AG08395 (cell line): ENCODE measurements at regions not wholly inside any gene's neighbourhood (a gene's known extent, or its start where the extent isn't known, plus 50 kb on each side); places are given as distances from the start of the nearest gene placed in this dataset.

ENCODE experiments used
- DNase-seq: peaks from one replicate; pipeline ENCODE4 v3.0.0; 2012; ENCODE audit warnings: mixed read lengths, low spot score

DNA sequence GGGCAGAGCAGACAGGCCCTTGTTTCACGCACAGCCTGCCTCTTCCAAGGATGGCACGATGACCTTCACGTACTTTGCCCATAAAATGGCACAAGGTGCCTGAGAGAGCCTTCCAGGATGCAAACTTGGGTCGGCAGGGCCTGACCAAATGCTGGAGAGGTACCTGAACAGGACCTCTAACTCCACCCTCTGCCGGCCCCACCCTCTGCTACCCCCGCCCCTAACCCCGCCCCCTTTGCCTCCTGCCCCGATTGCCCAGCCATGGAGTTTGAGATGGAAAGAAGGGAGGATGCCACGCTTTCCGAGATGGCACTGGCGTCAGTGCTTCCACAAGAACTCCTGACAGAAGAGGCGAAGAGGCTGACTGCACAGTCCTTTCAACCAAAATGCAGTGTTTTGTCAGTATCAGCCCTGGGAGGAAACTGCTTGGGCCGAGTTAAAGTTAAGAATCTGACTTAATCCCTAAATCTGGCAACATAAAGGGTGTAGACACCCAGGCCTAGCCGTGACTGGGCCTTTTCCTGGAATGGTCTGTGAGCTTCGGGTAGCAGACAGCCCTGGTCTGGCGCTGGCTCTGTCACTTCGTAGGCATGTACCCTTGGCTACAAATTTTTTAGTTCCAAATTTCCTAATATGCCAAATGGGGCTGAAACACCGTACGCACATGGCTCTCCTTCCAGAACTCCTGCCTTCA lies 230.3 kb upstream of the RGMA start:
- DNase-seq = no peak

DNA sequence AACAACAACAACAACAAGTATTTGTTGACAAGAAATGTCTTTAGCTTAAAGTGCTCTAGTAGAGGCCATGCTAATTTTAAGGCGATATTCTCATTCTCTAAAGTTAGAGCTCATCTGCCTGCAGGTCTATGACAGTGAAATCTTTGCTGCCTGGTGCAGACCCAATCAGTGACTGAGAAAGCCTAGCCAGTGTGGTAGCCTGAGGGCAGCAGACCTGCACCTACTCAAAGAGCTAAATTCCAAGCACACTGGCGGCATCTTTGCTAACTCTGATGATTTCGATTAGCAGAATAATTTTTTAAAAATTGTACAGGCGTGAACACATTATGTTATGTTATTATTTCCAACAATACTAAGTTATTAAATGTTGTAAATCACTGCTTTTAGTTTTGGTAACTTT lies 228.8 kb upstream of the RGMA start:
- DNase-seq = no peak

DNA sequence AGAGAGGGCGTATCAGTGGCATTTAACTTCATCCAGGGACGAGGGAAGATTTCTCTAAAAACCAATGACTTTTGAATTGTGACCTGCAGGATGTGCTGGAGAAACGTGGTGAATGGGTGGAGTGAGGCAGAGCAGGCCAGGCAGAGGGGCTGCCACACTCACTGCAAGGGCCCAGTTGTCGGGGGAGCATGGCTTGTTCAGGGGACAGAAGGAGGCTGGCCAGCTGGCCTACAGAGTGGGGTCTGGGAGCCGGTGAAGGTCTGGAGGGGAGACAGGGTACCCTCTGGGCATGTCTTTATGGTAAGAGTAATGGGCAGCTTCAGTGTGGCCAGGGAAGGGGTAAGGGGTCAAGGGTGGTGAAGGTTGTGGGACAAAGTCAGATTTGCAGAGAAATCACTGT lies 225.2 kb upstream of the RGMA start:
- DNase-seq = no peak

DNA sequence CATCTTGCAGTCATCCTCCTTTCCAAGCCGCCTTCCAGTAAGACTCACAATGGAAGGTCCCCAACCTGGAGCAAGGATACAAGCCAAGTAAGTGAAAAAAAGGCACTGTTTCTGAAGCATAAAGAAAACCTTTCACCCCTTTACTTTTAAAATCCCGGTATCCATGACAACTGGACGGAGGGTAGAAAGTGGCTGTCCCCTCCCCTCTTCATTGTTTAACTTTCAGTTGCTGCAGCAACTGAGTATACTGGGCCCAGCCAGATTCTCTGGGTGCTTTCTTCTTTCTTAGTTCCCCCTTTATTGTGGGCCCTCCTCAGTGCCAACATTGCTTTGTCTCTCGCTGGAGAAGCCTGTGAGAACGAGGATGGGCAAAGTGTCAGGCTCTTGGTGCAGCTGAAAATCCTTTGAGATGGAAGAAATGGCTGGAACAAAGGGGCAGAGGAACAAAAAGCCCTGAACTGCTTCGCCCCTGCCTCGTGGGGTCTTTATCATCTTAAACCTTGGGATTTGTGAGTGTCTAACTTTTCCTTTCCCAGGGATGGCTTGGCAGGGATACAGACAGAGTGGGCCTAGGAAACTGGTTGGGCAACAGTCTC lies 224.0 kb upstream of the RGMA start:
- DNase-seq = no peak

DNA sequence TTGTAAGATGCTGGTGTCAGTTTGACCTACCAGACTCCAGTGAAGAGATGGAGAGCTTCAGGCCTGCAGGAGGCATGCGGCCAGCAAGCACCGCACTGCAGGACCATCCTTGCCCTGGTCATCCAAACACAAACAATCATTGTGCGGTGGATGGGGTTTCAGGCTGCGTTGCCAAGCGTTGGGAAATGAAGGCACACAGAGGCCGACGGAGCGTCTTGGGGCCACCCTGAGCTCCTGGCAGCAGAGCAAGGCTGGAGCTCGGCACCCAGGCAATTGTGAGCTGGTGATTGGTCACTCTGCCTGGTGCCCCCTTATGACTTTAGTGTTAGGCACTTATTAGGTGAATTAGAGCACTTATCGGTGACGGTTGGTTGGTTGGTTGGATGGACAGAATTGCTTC lies 222.6 kb upstream of the RGMA start:
- DNase-seq = no peak

DNA sequence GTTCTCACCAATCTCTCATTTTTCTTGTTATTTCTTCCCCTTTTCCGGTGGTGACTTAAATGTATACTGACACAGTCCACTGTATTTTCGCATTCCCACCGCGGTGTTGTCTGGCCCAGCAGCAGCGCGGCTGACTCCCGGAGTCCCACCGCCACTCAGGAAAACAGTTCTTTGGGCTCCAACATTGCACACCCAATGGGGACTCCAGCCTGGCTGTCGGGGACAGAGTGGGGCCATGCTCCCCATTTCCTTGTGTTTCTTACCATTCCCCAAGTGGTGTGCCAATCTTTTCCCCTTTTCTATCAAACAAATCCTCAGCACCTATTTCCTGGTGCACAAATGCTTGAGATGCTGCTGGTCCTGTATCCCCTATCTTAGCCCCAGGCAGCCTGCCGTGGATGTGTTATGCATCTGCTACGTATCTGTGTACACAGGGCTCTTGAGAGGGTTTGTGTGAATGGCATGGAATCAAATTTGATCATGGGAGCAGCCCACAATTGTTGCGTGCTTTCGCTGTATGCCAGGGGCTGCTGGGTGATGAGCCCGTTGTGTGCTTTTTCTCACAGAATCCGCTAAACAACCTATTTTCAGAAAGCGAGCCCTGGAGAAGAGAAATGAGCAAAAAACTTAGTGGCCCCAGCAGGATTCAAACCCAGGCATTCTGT lies 219.1 kb upstream of the RGMA start:
- DNase-seq = no peak

DNA sequence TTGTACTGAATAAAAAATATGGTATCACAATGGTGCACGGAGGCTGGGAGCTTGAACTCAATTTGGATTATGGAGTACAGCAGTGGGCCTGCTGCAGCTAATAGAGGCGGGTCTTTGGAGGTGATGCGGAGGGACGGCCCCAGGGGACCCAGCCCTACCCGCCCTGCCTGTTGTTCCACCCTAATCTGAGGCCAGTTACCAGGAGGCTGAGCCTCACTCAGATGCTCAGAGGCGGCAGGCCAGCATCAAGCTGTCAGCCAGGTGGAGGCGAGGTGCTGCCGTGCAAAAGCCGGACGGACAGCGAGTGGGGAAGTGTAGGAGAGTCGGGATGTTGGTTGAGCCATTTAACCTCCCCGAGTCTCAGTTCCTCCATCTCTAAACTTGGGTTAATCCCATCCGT lies 218.5 kb upstream of the RGMA start:
- no peak for DNase-seq

DNA sequence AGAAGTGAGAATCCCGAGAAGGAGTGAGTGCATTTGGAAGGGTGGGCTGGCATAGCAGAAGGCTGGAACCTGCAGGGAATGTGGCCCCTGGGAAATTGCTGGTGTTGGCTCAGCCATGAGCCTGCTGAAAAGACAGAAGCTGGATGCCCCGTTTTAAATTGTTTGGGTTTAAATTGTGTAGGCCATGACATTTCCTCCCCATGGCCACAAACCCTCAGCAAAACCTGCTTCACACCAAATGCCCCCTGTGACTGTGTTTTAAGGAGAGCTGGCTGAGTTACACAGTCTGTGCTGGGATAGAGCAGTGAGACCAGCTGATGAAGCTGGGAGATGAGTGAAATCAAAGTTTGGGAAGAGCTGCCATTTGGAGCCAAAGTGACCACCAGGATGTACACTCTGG lies 216.3 kb upstream of the RGMA start:
- no peak for DNase-seq

DNA sequence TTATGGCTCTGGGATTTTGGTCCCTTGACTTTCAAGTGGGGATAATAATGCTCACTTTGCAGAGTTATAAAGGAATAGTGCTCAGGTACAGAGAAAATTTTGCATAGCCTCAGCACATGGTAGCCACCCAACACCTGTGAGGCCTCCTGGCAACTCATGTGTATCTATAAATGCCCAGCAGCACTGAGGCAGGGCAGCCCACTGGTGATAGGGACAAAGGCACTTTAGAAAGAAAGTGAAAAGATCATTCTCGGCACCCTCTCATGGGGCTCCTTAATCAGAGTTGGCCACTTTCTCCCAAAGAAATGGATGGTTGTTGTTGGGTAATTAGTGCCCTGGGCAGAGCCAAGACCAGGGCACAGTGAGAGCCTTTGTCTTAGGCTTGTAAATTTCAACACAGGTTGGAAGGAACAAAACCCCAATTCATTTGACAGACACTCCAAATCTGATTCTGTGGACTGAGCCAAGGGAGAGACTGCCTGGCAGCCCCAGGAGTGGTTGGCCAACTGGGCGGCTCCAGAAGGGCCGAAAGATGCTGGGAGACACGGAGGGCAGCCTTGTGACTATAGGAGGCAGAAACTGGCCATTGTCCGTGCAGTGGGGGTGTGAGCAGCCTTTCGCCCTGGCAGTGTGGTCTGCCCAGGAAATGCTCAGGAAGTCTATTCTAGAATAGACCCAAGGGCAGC lies 213.2 kb upstream of the RGMA start:
- no peak for DNase-seq

DNA sequence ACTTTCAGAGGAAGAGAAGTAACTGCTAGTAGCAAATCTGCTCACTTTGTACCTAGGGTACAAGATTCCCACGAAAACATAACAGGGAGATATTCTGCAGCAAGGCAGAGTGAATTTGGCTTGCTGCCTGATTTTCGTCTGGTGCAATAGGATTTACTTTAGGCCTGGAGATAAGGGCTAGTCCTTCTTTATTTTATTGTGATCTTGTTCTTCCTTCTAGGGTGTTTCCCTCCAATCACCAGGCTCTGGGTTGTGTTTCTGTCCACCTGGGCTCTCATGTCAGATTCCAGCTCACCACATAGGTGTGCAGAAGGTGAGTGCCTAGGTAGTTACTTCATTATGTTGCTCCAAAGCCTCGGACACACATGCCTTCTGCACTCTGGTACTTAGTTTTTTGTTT lies 211.8 kb upstream of the RGMA start:
- DNase-seq = no peak

DNA sequence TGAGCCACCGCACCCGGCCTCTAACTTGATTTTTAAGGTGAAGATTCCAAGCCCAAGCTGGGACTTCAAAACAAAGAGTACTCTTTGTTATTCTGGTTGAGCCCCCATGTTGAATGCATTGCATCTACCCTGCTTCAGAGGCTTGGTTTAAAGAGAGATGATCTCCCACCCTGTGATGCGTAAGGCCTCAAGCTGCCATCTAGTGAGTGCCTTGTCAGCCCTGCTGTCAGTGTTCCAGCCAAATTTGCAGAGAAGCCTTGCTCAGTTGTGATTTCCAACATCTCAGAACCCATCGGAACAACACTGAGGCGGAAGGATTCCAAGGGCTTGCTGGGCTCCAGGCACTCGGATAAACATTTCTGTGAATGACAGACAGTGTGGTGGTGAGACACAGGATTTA lies 210.7 kb upstream of the RGMA start:
- DNase-seq = no peak

DNA sequence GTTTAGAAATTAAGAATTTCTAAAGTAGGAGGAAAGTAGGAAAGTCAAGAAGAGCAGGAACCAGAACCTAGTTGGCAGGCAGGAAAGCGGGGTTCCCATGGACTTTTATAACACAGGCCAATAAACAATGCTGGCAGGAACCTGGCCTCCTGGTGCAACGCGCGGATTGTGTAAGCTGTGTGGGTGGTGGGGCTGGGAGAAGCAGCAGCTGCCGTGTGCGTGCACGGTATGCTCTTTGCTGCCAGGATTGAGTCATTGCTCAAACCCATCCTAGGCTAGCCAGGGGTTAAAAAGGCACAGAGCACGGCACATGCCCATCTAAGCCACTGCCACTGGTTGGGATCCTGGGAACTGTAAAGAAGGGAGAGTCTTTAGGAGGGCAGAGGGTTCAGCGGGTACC lies 209.9 kb upstream of the RGMA start:
- no peak for DNase-seq

DNA sequence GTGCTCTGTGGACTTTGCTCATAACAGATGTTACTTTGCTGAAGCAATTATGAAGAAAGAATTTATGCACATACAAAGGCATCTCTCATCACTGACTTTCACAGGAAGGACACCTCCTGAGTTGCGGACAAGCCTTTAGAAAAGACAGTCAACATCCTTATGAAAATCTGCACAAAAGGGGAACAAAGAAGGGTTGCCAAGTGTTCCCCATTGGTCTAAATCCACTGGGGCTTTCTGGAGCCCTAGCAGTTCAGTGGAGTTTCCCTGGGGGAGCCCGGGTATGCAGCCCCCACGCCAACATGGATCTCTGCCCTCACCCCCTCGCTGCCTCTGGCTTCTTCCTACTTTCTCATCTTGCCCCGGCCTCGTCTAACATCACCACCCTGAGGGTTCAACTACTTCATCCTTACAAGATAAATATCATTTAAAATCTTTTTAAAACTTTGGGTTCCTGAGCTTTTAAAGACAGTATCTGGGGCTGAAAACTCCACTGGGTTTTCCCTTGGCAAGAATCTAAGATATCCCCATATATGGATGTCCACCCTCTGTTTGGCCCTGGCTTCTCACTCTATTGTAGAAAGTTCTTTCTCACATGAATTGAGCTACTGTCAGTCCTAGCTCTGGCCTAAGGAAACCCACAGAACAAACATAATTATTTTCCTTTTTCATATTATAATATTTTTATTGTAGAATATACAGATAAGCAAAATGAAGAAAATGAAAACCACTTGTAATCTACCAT lies 207.9 kb upstream of the RGMA start:
- DNase-seq = no peak

DNA sequence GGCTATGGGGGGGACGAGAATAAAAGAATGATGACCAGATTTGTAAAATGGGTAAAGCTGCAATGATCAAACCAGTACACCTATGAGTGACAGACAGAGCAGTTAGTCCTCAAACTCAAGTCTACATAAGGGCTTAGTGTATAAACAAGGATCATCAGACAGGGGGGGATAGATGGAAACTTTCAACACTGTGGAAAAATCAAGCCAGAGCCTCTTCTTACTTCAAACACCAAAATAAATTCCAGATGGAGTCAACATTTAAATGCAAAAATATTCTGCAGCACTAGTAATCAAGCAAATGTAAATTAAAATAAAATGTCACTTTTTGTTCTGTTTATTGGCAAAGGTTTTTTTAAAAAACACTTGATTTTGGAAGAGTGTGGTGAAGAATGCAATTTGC lies 205.9 kb upstream of the RGMA start:
- no peak for DNase-seq

DNA sequence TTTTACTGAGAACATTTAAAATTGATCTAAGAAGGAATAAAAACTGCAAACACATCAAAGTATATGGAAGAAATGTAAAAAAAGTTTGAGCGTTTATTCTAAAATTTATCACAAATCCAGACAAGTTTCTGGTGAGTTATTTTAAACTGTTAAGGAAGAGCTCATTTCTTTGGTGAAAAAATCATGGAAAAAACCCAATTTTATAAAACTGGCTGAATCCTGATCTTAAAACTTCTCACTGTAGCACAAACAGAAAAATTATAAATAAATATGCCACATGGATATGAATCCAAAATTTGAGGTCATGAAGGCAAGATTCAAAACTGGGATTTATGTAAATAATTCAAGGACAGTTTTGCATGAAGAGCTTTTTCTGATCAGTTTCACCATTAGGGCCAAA lies 205.1 kb upstream of the RGMA start:
- no peak for DNase-seq

DNA sequence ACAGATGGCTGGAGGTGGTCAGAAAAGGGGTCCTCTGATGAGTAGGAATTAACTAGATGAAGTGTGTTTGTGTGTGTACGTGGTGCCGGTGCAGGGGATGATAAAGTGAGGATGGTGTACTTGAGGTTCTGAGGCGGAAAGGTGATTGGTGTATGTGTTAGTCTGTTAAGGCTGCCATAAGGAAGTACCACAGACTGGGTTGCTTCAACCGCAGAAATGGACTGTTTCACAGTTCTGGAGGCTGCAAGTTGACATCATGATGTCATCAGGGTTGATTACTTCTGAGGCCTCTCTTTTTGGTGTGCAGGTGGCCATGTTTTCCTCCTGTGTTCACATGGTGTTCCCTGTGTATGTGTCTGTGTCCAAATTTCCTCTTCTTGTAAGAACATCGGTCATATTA lies 202.4 kb upstream of the RGMA start:
- DNase-seq = no peak

DNA sequence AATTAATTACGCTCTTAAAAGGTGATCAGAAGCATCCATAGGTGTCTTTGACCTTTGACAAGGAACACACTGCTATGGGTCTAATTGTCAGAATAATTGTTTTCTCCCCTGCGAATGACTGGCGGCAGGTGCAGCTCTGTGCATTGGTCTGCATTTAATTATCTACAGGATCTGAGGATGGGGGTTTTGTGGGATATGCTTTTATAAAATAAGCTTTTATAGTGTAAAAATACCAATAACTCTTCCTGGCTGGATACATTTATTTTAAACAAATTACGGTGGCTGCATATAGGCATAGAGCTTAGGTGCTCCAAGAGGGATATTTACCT lies 201.6 kb upstream of the RGMA start:
- no peak for DNase-seq

DNA sequence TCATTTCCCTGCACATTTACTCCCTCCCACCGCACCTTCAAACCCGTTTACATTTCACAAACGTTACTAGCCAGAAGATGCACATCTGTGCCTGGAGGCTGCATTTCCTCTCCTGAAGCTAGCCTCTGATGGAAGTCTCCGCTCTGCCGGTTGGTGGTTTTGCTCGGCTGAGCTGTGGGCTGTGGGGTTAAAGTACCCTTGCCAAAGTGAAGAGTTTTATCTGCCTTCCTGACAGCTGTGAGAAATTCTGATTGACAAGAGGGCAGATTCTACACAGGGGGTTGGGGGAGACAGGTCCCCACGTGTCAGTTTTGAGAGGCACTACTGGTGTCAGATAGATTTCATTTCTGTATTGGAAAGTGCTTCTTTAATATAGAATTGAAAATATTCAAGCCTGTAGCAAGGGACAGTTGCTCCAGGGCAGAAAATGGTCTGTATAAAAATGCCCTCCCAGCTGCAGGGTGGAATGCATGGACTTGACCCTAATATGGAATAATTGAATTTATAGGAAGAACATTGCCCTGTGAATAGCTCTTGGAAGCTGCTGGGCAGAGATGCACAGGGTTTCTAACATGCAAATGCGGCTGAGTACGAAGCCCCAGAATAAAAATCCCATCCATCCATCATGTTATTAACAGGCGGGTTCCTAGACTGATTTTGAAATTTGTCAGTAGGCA lies 201.1 kb upstream of the RGMA start:
- DNase-seq = no peak

DNA sequence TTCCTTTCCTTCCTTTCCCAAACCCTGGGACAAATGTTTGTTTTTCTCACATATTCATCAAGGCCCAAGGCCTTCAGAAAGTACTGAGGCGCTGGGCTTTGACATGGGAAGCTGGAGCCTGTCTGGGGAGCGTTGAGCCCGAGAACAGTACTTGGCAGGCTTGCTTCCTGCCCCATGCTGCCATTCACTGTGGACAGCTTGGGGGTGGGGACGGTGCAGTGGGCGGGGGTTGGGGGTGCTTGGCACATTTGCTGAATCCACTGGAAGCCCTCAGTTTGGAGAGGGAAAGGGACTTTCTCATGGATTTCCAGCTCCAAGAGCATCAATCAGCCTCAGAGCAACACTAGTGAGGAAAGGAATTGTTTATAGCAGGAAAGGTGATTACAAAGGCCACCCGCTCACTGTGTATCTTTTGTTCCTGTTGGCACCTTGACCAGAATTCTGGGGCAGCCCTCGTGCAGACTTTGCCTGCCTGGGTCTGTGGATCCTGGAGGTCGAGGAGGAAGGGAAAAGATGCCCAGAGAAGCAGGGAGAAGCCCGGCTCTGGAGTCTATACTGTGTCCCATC lies 199.8 kb upstream of the RGMA start:
- DNase-seq = no peak

DNA sequence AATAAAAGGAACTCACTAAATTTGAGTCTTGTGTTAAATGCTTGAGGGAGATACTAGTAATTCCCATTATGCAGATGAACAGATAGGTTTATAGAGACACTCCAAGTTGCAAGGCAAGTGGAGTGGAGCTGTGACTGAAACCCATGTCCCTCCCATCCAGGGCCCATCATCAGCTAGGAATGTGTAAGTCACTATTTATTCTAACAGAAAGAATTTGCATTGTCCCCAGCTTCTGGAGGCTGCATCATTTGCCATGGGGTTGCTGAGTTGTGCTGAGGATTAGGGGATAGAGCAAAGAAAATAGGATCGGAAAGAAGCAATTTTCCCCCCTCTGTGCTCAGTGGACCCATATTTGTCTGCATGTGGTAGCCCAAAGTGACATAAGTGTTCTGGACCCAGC lies 197.4 kb upstream of the RGMA start:
- DNase-seq = no peak

DNA sequence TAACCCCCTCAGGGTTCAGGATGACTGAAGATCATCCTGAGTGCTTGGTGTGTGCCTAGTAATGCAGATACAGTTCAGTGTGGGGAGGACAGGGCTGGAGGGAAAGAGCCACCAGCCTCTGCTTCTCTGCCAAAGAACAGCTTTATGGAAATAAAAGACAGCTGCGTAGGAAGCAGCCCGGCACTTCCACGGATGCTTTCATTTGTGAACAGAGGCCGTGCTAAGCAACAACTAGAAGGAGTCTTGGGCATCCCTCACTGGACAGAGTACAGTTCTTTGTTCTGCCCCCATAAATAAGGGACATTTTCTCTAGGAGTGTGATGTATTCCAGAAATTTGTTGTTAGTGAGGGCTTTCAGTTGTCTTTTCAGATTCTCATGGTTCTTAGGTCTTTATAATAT lies 194.8 kb upstream of the RGMA start:
- DNase-seq = no peak

DNA sequence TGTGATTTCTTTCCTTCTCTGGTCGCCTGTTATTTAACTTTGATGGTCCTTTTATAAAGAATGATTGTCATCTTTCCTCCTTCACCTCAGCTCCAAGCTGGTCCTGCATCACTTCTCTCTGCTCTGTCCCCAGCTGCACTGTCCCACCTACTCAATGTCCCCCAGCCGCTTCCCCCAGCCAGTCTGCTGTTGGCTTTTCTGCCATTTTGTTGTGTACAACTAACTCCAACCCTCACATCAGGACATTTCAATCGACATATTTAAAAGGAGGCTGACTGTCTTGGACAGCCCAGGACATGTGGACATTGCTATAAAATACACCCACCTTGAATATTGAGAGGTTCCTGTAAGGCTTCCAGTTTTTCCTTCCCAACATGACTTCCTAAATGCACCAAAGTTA lies 193.8 kb upstream of the RGMA start:
- DNase-seq = no peak
